Sigmoid colon (tissue), 4 donors: ENCODE measurements at regions not wholly inside any gene's neighbourhood (a gene's known extent, or its start where the extent isn't known, plus 50 kb on each side); places are given as distances from the start of the nearest gene placed in this dataset.

Experiments
- CTCF ChIP-seq, 4 experiments: fragments of 450-650 bp in 3 of 4; fragments of 200-600 bp in 1 of 4; IDR thresholded peaks; one replicate each; pipeline ENCODE4 v1.5.1; 2016 to 2019; ENCODE audit warnings: antibody characterized with exemption in 4 of 4, mild to moderate bottlenecking in 3 of 4, moderate library complexity in 2 of 4
- POLR2A ChIP-seq, 2 donors: fragments of 450-650 bp; IDR thresholded peaks; one replicate each; pipeline ENCODE4 v1.6.1; 2016; ENCODE audit warnings: antibody characterized with exemption in 2 of 2, mild to moderate bottlenecking in 2 of 2, moderate library complexity in 2 of 2
- POLR2AphosphoS5 ChIP-seq, 4 donors: sonication (generic); formaldehyde crosslinking; IDR thresholded peaks; one replicate each; pipeline ENCODE4 v1.6.1; 2017; ENCODE audit warnings: antibody characterized with exemption in 4 of 4

GRCh38 chr5:179451828-179452196, 98.5 kb upstream of the RUFY1 start:
- no peak for TF ChIP-seq CTCF (IDR thresholded peaks at IDR 0.05)
- TF ChIP-seq POLR2AphosphoS5 (IDR thresholded peaks at IDR 0.05) = no peak
- no peak for TF ChIP-seq POLR2A (IDR thresholded peaks at IDR 0.05)
